K562 (cell line): ENCODE measurements at regions not wholly inside any gene's neighbourhood (a gene's known extent, or its start where the extent isn't known, plus 50 kb on each side); places are given as distances from the start of the nearest gene placed in this dataset.

ENCODE experiments used
- ATAC-seq: fragments of 200-7000 bp; cut with Tn5 transposase; 3 replicates; pipeline ENCODE4 v1.9.1; 2020; ENCODE audit warnings: moderate library complexity
- BruUV-seq: library from RNA; stranded (reverse); fragments of 400-500 nt; replicated peaks from 2 replicates; lab custom pipeline; 2021; lab: Mats Ljungman, UMichigan
- CTCF ChIA-PET: fragments of 300-600 bp; formaldehyde crosslinking; extraction: SDS; loops from one replicate; lab custom pipeline; 2021; ENCODE audit warnings: low intra/inter-chr PET ratio; lab: Yijun Ruan, JAX
- POLR2A ChIA-PET: fragments of 300-600, 350-650 bp; sonication (Branson Sonifier 250); formaldehyde crosslinking; extraction: SDS; loops from one replicate; lab custom pipeline; 2021; ENCODE audit warnings: antibody characterized with exemption, inconsistent platforms; lab: Yijun Ruan, JAX
- DNase-seq, 4 experiments: peaks; one replicate each; pipeline versions ENCODE4 v3.0.0 to v3.0.0-alpha.2; 2011 to 2018; ENCODE audit warnings: low spot score in 3 of 4, mixed read lengths in 3 of 4; ENCODE audit errors: extremely low read depth in 1 of 4
- FAIRE-seq: peaks from 2 replicates; lab custom pipeline; 2011; peaks lifted over from hg19 to GRCh38; lab: Jason Lieb, UNC
- H2AFZ ChIP-seq: 2 replicates; pipeline ENCODE4 v1.6.0; 2011; ENCODE audit warnings: low read depth, low read length, control low read depth, inconsistent platforms
- H3K27ac ChIP-seq: fragments of 200-600 bp; 3 replicates; pipeline ENCODE4 v1.8.0; 2011; ENCODE audit warnings: low read depth, mild to moderate bottlenecking, control low read depth, inconsistent platforms, low read length, moderate library complexity, mixed read lengths; ENCODE audit errors: extremely low read depth
- H3K27me3 ChIP-seq, 2 experiments: fragments of 300-600 bp in 1 of 2; 2 replicates in 1 of 2; 3 replicates in 1 of 2; pipeline versions ENCODE4 v1.6.0 to v1.8.0; 2011; ENCODE audit warnings: inconsistent platforms in 2 of 2, low read length in 2 of 2, mild to moderate bottlenecking in 1 of 2, mixed read lengths in 1 of 2, moderate library complexity in 1 of 2; ENCODE audit not compliant: control insufficient read depth in 2 of 2, insufficient read depth in 2 of 2
- H3K36me3 ChIP-seq: fragments of 300-600 bp; 3 replicates; pipeline ENCODE4 v1.8.0; 2011; ENCODE audit warnings: mild to moderate bottlenecking, low read length, inconsistent platforms; ENCODE audit not compliant: control insufficient read depth, insufficient read depth
- H3K4me1 ChIP-seq, 2 experiments: fragments of 200-600 bp in 1 of 2; replicated peaks in 1 of 2; 2 replicates in 1 of 2; 3 replicates in 1 of 2; pipeline versions ENCODE4 v1.5.1 to v1.8.0; 2011; ENCODE audit warnings: inconsistent platforms in 2 of 2, low read length in 2 of 2, mild to moderate bottlenecking in 1 of 2, mixed read lengths in 1 of 2, moderate library complexity in 1 of 2; ENCODE audit not compliant: control insufficient read depth in 2 of 2, insufficient read depth in 2 of 2
- H3K4me2 ChIP-seq: 2 replicates; pipeline ENCODE4 v1.6.1; 2011; ENCODE audit warnings: low read length, control low read depth, inconsistent platforms, mixed read lengths; ENCODE audit not compliant: insufficient read depth
- H3K4me3 ChIP-seq: fragments of 200-600 bp; sonication (generic), shearing (Covaris generic); 2 replicates; pipeline ENCODE4 v1.5.1; 2016; ENCODE audit warnings: control low read depth, inconsistent platforms
- H3K79me2 ChIP-seq: fragments of 200-600 bp; 3 replicates; pipeline ENCODE4 v1.8.0; 2011; ENCODE audit warnings: low read length, inconsistent platforms; ENCODE audit not compliant: control insufficient read depth, insufficient read depth
- H3K9ac ChIP-seq, 2 experiments: 2 replicates each; pipeline versions ENCODE4 v1.6.0 to v1.6.1; 2011; ENCODE audit warnings: low read depth in 2 of 2, low read length in 2 of 2, control low read depth in 1 of 2, inconsistent platforms in 1 of 2, mild to moderate bottlenecking in 1 of 2, mixed read lengths in 1 of 2; ENCODE audit not compliant: insufficient read depth in 1 of 2
- H3K9me1 ChIP-seq: one replicate; pipeline ENCODE4 v1.6.0; 2011; ENCODE audit warnings: inconsistent platforms, mild to moderate bottlenecking, low read length, moderate library complexity; ENCODE audit not compliant: control insufficient read depth, insufficient read depth
- H3K9me3 ChIP-seq: replicated peaks from 2 replicates; pipeline ENCODE4 v1.5.1; 2011; ENCODE audit warnings: low read depth, low read length, inconsistent platforms; ENCODE audit not compliant: control insufficient read depth, insufficient read depth
- H4K20me1 ChIP-seq: replicated peaks from 2 replicates; pipeline ENCODE4 v1.6.1; 2011; ENCODE audit warnings: low read length, inconsistent platforms, mixed read lengths; ENCODE audit not compliant: control insufficient read depth, insufficient read depth
- CLOCK ChIP-seq: fragments of 250-450 bp; sonication (Bioruptor Pico); IDR thresholded peaks from 2 replicates; pipeline ENCODE4 v1.4.0; 2020; ENCODE audit warnings: mild to moderate bottlenecking, moderate library complexity, borderline replicate concordance
- PYGO2 ChIP-seq: fragments of 450-650 bp; IDR thresholded peaks from 2 replicates; pipeline ENCODE4 v1.6.1; 2016; ENCODE audit warnings: mild to moderate bottlenecking, missing genetic modification characterization, moderate library complexity, missing compliant biosample characterization
- RFX5 ChIP-seq: IDR thresholded peaks from 2 replicates; pipeline ENCODE4 v1.6.1; 2011; ENCODE audit warnings: low read depth, mild to moderate bottlenecking, improper control_type of control experiment, low read length
- SAFB2 ChIP-seq: fragments of 200-400 bp; formaldehyde crosslinking; IDR thresholded peaks from 2 replicates; pipeline ENCODE4 v1.6.1; 2018; ENCODE audit warnings: borderline replicate concordance, low read length, low read depth, moderate library complexity; ENCODE audit not compliant: severe bottlenecking
- TAF15 ChIP-seq: fragments of 200-400 bp; formaldehyde crosslinking; IDR thresholded peaks from 2 replicates; pipeline ENCODE4 v1.6.1; 2017; ENCODE audit warnings: mild to moderate bottlenecking, low read depth, low read length, moderate library complexity
- XRCC3 ChIP-seq: fragments of 450-650 bp; IDR thresholded peaks from 2 replicates; pipeline ENCODE4 v1.6.1; 2017; ENCODE audit warnings: mild to moderate bottlenecking, moderate library complexity
- WGBS: fragments of 100-300 bp; shearing (Covaris generic); methylation state at CpG from one replicate; pipeline ENCODE4 v1.1.6; 2016; ENCODE audit warnings: low coverage, mixed read lengths; ENCODE audit not compliant: insufficient coverage; ENCODE audit errors: missing lambda C conversion rate; 5-methylcytosine and 5-hydroxymethylcytosine counted together
- in situ Hi-C: fragments of 300-500 bp; cut with MboI; formaldehyde crosslinking; loops from 4 replicates; pipeline ENCODE4 v1.15.0; 2018; ENCODE audit warnings: inconsistent platforms, mixed read lengths
- intact Hi-C: fragments of 100-400 bp; cut with micrococcal nuclease; formaldehyde crosslinking; loops from 2 replicates; pipeline ENCODE4 v1.14.2; 2022

GRCh38 chr14:22300646-22301045, 288.4 kb downstream of the DAD1 start:
- no peaks in the 10 kb centered on the region for H4K20me1 ChIP-seq
- no peaks in the 10 kb centered on the region for H3K79me2 ChIP-seq
- no TSS peak for BruUV-seq
- H3K9me3 ChIP-seq, result no peaks in the 10 kb centered on the region
- DNase-seq (no peak), FAIRE-seq (no peak), ATAC-seq (no peak)
- TF ChIP-seq SAFB2, result no peak
- TF ChIP-seq TAF15, result no peak
- no peak for TF ChIP-seq PYGO2 (tag)
- no peak for TF ChIP-seq CLOCK
- TF ChIP-seq XRCC3, result no peak
- no peak for TF ChIP-seq RFX5
- WGBS, result 0% methylated on average over 2 of the region's 2 CpGs
- H3K4me1 ChIP-seq, result no peaks in the 10 kb centered on the region
- no peak overlapping the region for H3K9ac ChIP-seq
- no peak overlapping the region for H3K4me3 ChIP-seq
- no peak overlapping the region for H3K4me2 ChIP-seq
- CTCF ChIA-PET, result no interaction called here
- H2AFZ ChIP-seq, result no peak overlapping the region
- in situ Hi-C loops, result loop anchor here (10.0 kb wide), 1 partner anchor 174 kb away; no protein-coding TSS in a partner anchor
- no peak overlapping the region for H3K27ac ChIP-seq
- POLR2A ChIA-PET, result interaction anchor here (0.6 to 0.7 kb wide), 2 partner anchors 16 to 43 kb away, joined by 3 read pairs; no protein-coding TSS in a partner anchor
- H3K36me3 ChIP-seq, result no peaks in the 10 kb centered on the region
- peaks cover 0 to 5% of the 10 kb centered on the region in 2 experiments; a peak in 2 of 5 replicates for H3K27me3 ChIP-seq
- H3K9me1 ChIP-seq, result no peaks in the 10 kb centered on the region
- intact Hi-C loops, result no loop called here
